ENCODE measurements at regions not wholly inside any gene's neighbourhood (a gene's known extent, or its start where the extent isn't known, plus 50 kb on each side); places are given as distances from the start of the nearest gene placed in this dataset.

GRCh38 chr4:24210332-24210902 is 320.6 kb upstream of the PPARGC1A start:
- no peaks in the 10 kb centered on the region for H4K20me1 ChIP-seq (ENCODE audit: insufficient read depth, low read length)
- H3K4me2 ChIP-seq (ENCODE audit: low read length) = no peak overlapping the region
- no peak overlapping the region for H2AFZ ChIP-seq (ENCODE audit: low read length)
- no peaks in the 10 kb centered on the region for H3K4me1 ChIP-seq (ENCODE audit: insufficient read depth, low read length, severe bottlenecking)
- TF ChIP-seq EZH2 (IDR thresholded peaks at IDR 0.05; ENCODE audit: borderline replicate concordance, low read length) (no peak), CTCF (IDR thresholded peaks at IDR 0.05; ENCODE audit: low read length) (no peak)
- no peaks in the 10 kb centered on the region for H3K27me3 ChIP-seq (ENCODE audit: insufficient read depth, low read length)
- no peaks in the 10 kb centered on the region for H3K36me3 ChIP-seq (ENCODE audit: insufficient read depth, low read length)
- no peak overlapping the region for H3K4me3 ChIP-seq (ENCODE audit: low read depth, low read length, poor library complexity, severe bottlenecking)
- no peaks in the 10 kb centered on the region for H3K79me2 ChIP-seq (ENCODE audit: insufficient read depth, low read length)
- no peaks in the 10 kb centered on the region for H3K9me2 ChIP-seq (ENCODE audit: low read depth, low read length)
- H3K9me3 ChIP-seq (ENCODE audit: low read length) = no peaks in the 10 kb centered on the region
- H3K9ac ChIP-seq (ENCODE audit: low read length) = no peak overlapping the region
- H3F3A ChIP-seq (ENCODE audit: insufficient read depth, low read length) = no peaks in the 10 kb centered on the region
- H3K27ac ChIP-seq (ENCODE audit: low read depth, low read length, poor library complexity, severe bottlenecking) = no peak overlapping the region

GRCh38 chr4:24209906-24210305 is 320.1 kb upstream of the PPARGC1A start:
- H3K4me1 ChIP-seq (ENCODE audit: insufficient read depth, low read length, severe bottlenecking) = no peaks in the 10 kb centered on the region
- no peaks in the 10 kb centered on the region for H3K36me3 ChIP-seq (ENCODE audit: insufficient read depth, low read length)
- H3K9me3 ChIP-seq (ENCODE audit: low read length) = no peaks in the 10 kb centered on the region
- H4K20me1 ChIP-seq (ENCODE audit: insufficient read depth, low read length) = no peaks in the 10 kb centered on the region
- no peaks in the 10 kb centered on the region for H3F3A ChIP-seq (ENCODE audit: insufficient read depth, low read length)
- no peaks in the 10 kb centered on the region for H3K27me3 ChIP-seq (ENCODE audit: insufficient read depth, low read length)
- H3K79me2 ChIP-seq (ENCODE audit: insufficient read depth, low read length) = no peaks in the 10 kb centered on the region
- H2AFZ ChIP-seq (ENCODE audit: low read length) = no peak overlapping the region
- H3K27ac ChIP-seq (ENCODE audit: low read depth, low read length, poor library complexity, severe bottlenecking) = no peak overlapping the region
- no peak overlapping the region for H3K4me3 ChIP-seq (ENCODE audit: low read depth, low read length, poor library complexity, severe bottlenecking)
- no peak overlapping the region for H3K4me2 ChIP-seq (ENCODE audit: low read length)
- H3K9me2 ChIP-seq (ENCODE audit: low read depth, low read length) = no peaks in the 10 kb centered on the region
- H3K9ac ChIP-seq (ENCODE audit: low read length) = no peak overlapping the region
- TF ChIP-seq EZH2 (IDR thresholded peaks at IDR 0.05; ENCODE audit: borderline replicate concordance, low read length) (no peak), CTCF (IDR thresholded peaks at IDR 0.05; ENCODE audit: low read length) (no peak)

GRCh38 chr4:24209131-24209530 is 319.3 kb upstream of the PPARGC1A start:
- H3K9ac ChIP-seq (ENCODE audit: low read length) = no peak overlapping the region
- no peak overlapping the region for H3K27ac ChIP-seq (ENCODE audit: low read depth, low read length, poor library complexity, severe bottlenecking)
- no peaks in the 10 kb centered on the region for H3K79me2 ChIP-seq (ENCODE audit: insufficient read depth, low read length)
- H3K4me2 ChIP-seq (ENCODE audit: low read length) = no peak overlapping the region
- H3K4me1 ChIP-seq (ENCODE audit: insufficient read depth, low read length, severe bottlenecking) = no peaks in the 10 kb centered on the region
- no peaks in the 10 kb centered on the region for H3K27me3 ChIP-seq (ENCODE audit: insufficient read depth, low read length)
- no peaks in the 10 kb centered on the region for H3K36me3 ChIP-seq (ENCODE audit: insufficient read depth, low read length)
- no peaks in the 10 kb centered on the region for H4K20me1 ChIP-seq (ENCODE audit: insufficient read depth, low read length)
- no peak overlapping the region for H3K4me3 ChIP-seq (ENCODE audit: low read depth, low read length, poor library complexity, severe bottlenecking)
- no peaks in the 10 kb centered on the region for H3K9me3 ChIP-seq (ENCODE audit: low read length)
- H3K9me2 ChIP-seq (ENCODE audit: low read depth, low read length) = no peaks in the 10 kb centered on the region
- H2AFZ ChIP-seq (ENCODE audit: low read length) = no peak overlapping the region
- TF ChIP-seq CTCF (IDR thresholded peaks at IDR 0.05; ENCODE audit: low read length) (no peak), EZH2 (IDR thresholded peaks at IDR 0.05; ENCODE audit: borderline replicate concordance, low read length) (no peak)
- no peaks in the 10 kb centered on the region for H3F3A ChIP-seq (ENCODE audit: insufficient read depth, low read length)

All from OCI-LY1 (cell line).